ENCODE measurements at regions not wholly inside any gene's neighbourhood (a gene's known extent, or its start where the extent isn't known, plus 50 kb on each side); places are given as distances from the start of the nearest gene placed in this dataset.
A peak's percentile ranks its signal among the peaks of the same experiment; 100 is the strongest.

- ChIA-PET CTCF (ENCODE audit: partially characterized antibody) (no interaction called here), POLR2A (ENCODE audit: partially characterized antibody) (no interaction called here)
- no peak overlapping the region for H4K91ac ChIP-seq (replicated peaks; ENCODE audit: insufficient read length, low read length)
- no peak for FAIRE-seq
- no peak overlapping the region for H3K56ac ChIP-seq (replicated peaks; ENCODE audit: insufficient read length, low read depth, low read length)
- H4K8ac ChIP-seq (ENCODE audit: extremely low read depth, insufficient read depth, low read length) = no peak overlapping the region
- no peak overlapping the region for H2BK15ac ChIP-seq (ENCODE audit: low read length)
- 0 out of 2 replicates have a peak overlapping the region, but pooled peaks have one; percentile 13 for H2AFZ ChIP-seq (ENCODE audit: low read length)
- H3K23ac ChIP-seq (ENCODE audit: insufficient read length) = no peak overlapping the region
- no peaks in the 10 kb centered on the region for H4K20me1 ChIP-seq (replicated peaks in 1 of 2; ENCODE audit: control insufficient read depth in 1 of 2, insufficient read depth in 2 of 2, low read length in 2 of 2)
- peak in 1 of 2 experiments; percentile 16 for DNase-seq (ENCODE audit: low read depth in 1 of 2, low spot score in 2 of 2)
- H3K18ac ChIP-seq (ENCODE audit: extremely low read depth, low read length) = no peak overlapping the region
- no peak overlapping the region for H3K27ac ChIP-seq (ENCODE audit: low read depth, low read length)
- no peak overlapping the region for H3K14ac ChIP-seq (ENCODE audit: insufficient read length)
- H3K23me2 ChIP-seq (ENCODE audit: low read depth, low read length) = no peaks in the 10 kb centered on the region
- H3K36me3 ChIP-seq (ENCODE audit: control insufficient read depth in 2 of 4, insufficient read depth in 4 of 4, low read length in 3 of 4) = no peaks in the 10 kb centered on the region
- no peaks in the 10 kb centered on the region for H3K9me3 ChIP-seq (ENCODE audit: insufficient read depth in 2 of 2, low read depth in 1 of 2, low read length in 1 of 2)
- WGBS, 2 experiments (ENCODE audit: extremely low coverage in 1 of 2, insufficient coverage in 1 of 2, insufficient read length in 1 of 2, insufficient replicate concordance in 2 of 2, low coverage in 1 of 2, low lambda C conversion rate in 2 of 2, missing lambda C conversion rate in 1 of 2) = 88% methylated on average over 5 of the region's 5 CpGs; no CpG with 5 or more reads in 1 of the 2 experiments
- no peak overlapping the region for H2BK120ac ChIP-seq (replicated peaks; ENCODE audit: low read depth, low read length)
- H2AK5ac ChIP-seq (ENCODE audit: low read depth, low read length) = peak overlapping the region; percentile 40; the same call in 1 of the 2 replicates
- H3K4ac ChIP-seq (replicated peaks; ENCODE audit: insufficient read length, low read depth, low read length) = no peak overlapping the region
- no peaks in the 10 kb centered on the region for H3K27me3 ChIP-seq (replicated peaks in 1 of 4; ENCODE audit: control insufficient read depth in 3 of 4, extremely low read depth in 1 of 4, insufficient read depth in 3 of 4, low read length in 3 of 4)
- no peak overlapping the region for H3K4me3 ChIP-seq (ENCODE audit: extremely low read depth in 1 of 4, insufficient read depth in 2 of 4, low read depth in 3 of 4, low read length in 4 of 4)
- H3K4me2 ChIP-seq (ENCODE audit: insufficient read depth in 1 of 2, low read depth in 2 of 2, low read length in 2 of 2) = no peak overlapping the region
- H2BK20ac ChIP-seq (ENCODE audit: low read length) = 0 out of 2 replicates have a peak overlapping the region, but pooled peaks have one; percentile 40
- no peaks in the 10 kb centered on the region for H3K79me2 ChIP-seq (ENCODE audit: control insufficient read depth in 1 of 2, insufficient read depth in 2 of 2, low read length in 2 of 2)
- peaks cover 0 to 11% (median 8%) of the 10 kb centered on the region in 4 experiments; a peak in 5 of 7 replicates for H3K4me1 ChIP-seq (replicated peaks in 1 of 4; ENCODE audit: control insufficient read depth in 3 of 4, insufficient read depth in 4 of 4, low read length in 3 of 4)
- no peak overlapping the region for H2BK5ac ChIP-seq (ENCODE audit: low read depth, low read length)
- H3K79me1 ChIP-seq (ENCODE audit: low read depth, low read length) = no peaks in the 10 kb centered on the region
- TF ChIP-seq BACH1 (IDR thresholded peaks at IDR 0.05; ENCODE audit: low read length) (no peak), FOSL1 (IDR thresholded peaks at IDR 0.05; ENCODE audit: insufficient read depth, low read depth, low read length) (no peak), SP1 (IDR thresholded peaks at IDR 0.05; ENCODE audit: low read depth, low read length) (no peak), TAF7 (optimal IDR thresholded peaks at IDR 0.05; ENCODE audit: borderline replicate concordance, low read depth, low read length) (no peak), KDM5A (IDR thresholded peaks at IDR 0.05; ENCODE audit: low read length) (no peak), TAF1 (IDR thresholded peaks at IDR 0.05; ENCODE audit: low read depth, low read length) (no peak), CHD1 (IDR thresholded peaks at IDR 0.05; ENCODE audit: low read depth, low read length) (no peak), RXRA (IDR thresholded peaks at IDR 0.05; ENCODE audit: insufficient read depth, low read depth, low read length) (no peak), GABPA (IDR thresholded peaks at IDR 0.05; ENCODE audit: borderline replicate concordance, insufficient read depth, low read length) (no peak), SIX5 (IDR thresholded peaks at IDR 0.05; ENCODE audit: low read depth, low read length) (no peak), ASH2L (IDR thresholded peaks at IDR 0.05; ENCODE audit: low read length) (no peak), RFX5 (IDR thresholded peaks at IDR 0.05; ENCODE audit: borderline replicate concordance, low read depth, low read length) (no peak)
- H2BK12ac ChIP-seq (ENCODE audit: low read depth, low read length) = no peak overlapping the region
- no peak overlapping the region for H3K9ac ChIP-seq (replicated peaks in 1 of 4; ENCODE audit: extremely low read depth in 1 of 4, low read depth in 3 of 4, low read length in 3 of 4)
- no peak overlapping the region for H4K5ac ChIP-seq (ENCODE audit: insufficient read length, low read depth, low read length)
Observed at GRCh38 chr2:16245481-16246054, 305.2 kb downstream of the MYCN start.

Measured in H1 (cell line).